Hepatocyte (in vitro differentiated cells): ENCODE measurements at regions not wholly inside any gene's neighbourhood (a gene's known extent, or its start where the extent isn't known, plus 50 kb on each side); places are given as distances from the start of the nearest gene placed in this dataset.

ENCODE experiments used
- DNase-seq: peaks from one replicate; pipeline ENCODE4 v3.0.0-alpha.2; 2016; ENCODE audit warnings: low spot score
- H2AFZ ChIP-seq: fragments of 200-600 bp; sonication (generic); 2 replicates; pipeline ENCODE4 v1.6.0; 2016; ENCODE audit warnings: antibody characterized with exemption, mild to moderate bottlenecking
- H3K27ac ChIP-seq: fragments of 200-600 bp; sonication (generic); 2 replicates; pipeline ENCODE4 v1.5.1; 2016; ENCODE audit warnings: mild to moderate bottlenecking
- H3K27me3 ChIP-seq: fragments of 200-600 bp; sonication (generic); 2 replicates; pipeline ENCODE4 v1.6.1; 2016
- H3K36me3 ChIP-seq: fragments of 200-600 bp; sonication (generic); replicated peaks from 2 replicates; pipeline ENCODE4 v1.5.1; 2016; ENCODE audit warnings: low read depth; ENCODE audit not compliant: insufficient read depth
- H3K4me1 ChIP-seq: fragments of 200-600 bp; sonication (generic); 2 replicates; pipeline ENCODE4 v1.5.1; 2016; ENCODE audit warnings: mild to moderate bottlenecking, moderate library complexity; ENCODE audit not compliant: insufficient read depth
- H3K4me2 ChIP-seq: fragments of 200-600 bp; sonication (generic); 2 replicates; pipeline ENCODE4 v1.6.0; 2016
- H3K4me3 ChIP-seq: fragments of 200-600 bp; sonication (generic); 2 replicates; pipeline ENCODE4 v1.5.1; 2016; ENCODE audit warnings: mild to moderate bottlenecking
- H3K79me2 ChIP-seq: fragments of 200-600 bp; sonication (generic); 2 replicates; pipeline ENCODE4 v1.6.0; 2017; ENCODE audit warnings: mild to moderate bottlenecking
- H3K9me2 ChIP-seq: fragments of 200-600 bp; sonication (generic); replicated peaks from 2 replicates; pipeline ENCODE4 v1.6.0; 2017; ENCODE audit warnings: mild to moderate bottlenecking; ENCODE audit not compliant: insufficient read depth
- H3K9me3 ChIP-seq: fragments of 200-600 bp; sonication (generic); 2 replicates; pipeline ENCODE4 v1.5.1; 2016; ENCODE audit warnings: low read depth, mild to moderate bottlenecking
- H4K20me1 ChIP-seq: fragments of 200-600 bp; sonication (generic); 2 replicates; pipeline ENCODE4 v1.6.0; 2016; ENCODE audit warnings: mild to moderate bottlenecking; ENCODE audit not compliant: insufficient read depth, poor library complexity, severe bottlenecking
- EZH2 ChIP-seq: fragments of 200-600 bp; sonication (generic); IDR thresholded peaks from 2 replicates; pipeline ENCODE4 v1.6.1; 2016; ENCODE audit warnings: antibody characterized with exemption, mild to moderate bottlenecking, borderline replicate concordance
- EZH2phosphoT487 ChIP-seq: fragments of 200-600 bp; sonication (generic); IDR thresholded peaks from one replicate; pipeline ENCODE4 v1.6.1; 2018; ENCODE audit warnings: antibody characterized with exemption, mild to moderate bottlenecking, low read depth, moderate library complexity; ENCODE audit not compliant: unreplicated experiment, severe bottlenecking
- WGBS: methylation state at CpG from one replicate; pipeline ENCODE4 v1.1.6; 2016; ENCODE audit warnings: low lambda C conversion rate; ENCODE audit errors: missing lambda C conversion rate; 5-methylcytosine and 5-hydroxymethylcytosine counted together
- TF ChIP-seq, protein P1 (sequence below): fragments of 200-600 bp; sonication (generic); IDR thresholded peaks from 2 replicates; pipeline ENCODE4 v1.5.1; 2016; ENCODE audit warnings: antibody characterized with exemption, mild to moderate bottlenecking; ENCODE audit not compliant: poor library complexity

- Histone ChIP-seq H3K79me2 (no peaks in the 10 kb centered on the region), H3K4me2 (no peak overlapping the region), H3K27ac (no peak overlapping the region), H4K20me1 (no peaks in the 10 kb centered on the region), H3K27me3 (no peaks in the 10 kb centered on the region), H3K9me2 (no peaks in the 10 kb centered on the region), H3K4me1 (no peaks in the 10 kb centered on the region), H3K4me3 (no peak overlapping the region), H2AFZ (no peak overlapping the region), H3K9me3 (no peaks in the 10 kb centered on the region), H3K36me3 (no peaks in the 10 kb centered on the region)
- no peak for DNase-seq
- TF ChIP-seq EZH2: no peak
- TF ChIP-seq EZH2phosphoT487: no peak
- TF ChIP-seq, protein P1, sequence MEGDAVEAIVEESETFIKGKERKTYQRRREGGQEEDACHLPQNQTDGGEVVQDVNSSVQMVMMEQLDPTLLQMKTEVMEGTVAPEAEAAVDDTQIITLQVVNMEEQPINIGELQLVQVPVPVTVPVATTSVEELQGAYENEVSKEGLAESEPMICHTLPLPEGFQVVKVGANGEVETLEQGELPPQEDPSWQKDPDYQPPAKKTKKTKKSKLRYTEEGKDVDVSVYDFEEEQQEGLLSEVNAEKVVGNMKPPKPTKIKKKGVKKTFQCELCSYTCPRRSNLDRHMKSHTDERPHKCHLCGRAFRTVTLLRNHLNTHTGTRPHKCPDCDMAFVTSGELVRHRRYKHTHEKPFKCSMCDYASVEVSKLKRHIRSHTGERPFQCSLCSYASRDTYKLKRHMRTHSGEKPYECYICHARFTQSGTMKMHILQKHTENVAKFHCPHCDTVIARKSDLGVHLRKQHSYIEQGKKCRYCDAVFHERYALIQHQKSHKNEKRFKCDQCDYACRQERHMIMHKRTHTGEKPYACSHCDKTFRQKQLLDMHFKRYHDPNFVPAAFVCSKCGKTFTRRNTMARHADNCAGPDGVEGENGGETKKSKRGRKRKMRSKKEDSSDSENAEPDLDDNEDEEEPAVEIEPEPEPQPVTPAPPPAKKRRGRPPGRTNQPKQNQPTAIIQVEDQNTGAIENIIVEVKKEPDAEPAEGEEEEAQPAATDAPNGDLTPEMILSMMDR: no peak
- 75% methylated on average over 28 of the region's 58 CpGs for WGBS
Measured at GRCh38 chr20:29296256-29297230, 1960.9 kb upstream of the DEFB115 start.

DNA sequence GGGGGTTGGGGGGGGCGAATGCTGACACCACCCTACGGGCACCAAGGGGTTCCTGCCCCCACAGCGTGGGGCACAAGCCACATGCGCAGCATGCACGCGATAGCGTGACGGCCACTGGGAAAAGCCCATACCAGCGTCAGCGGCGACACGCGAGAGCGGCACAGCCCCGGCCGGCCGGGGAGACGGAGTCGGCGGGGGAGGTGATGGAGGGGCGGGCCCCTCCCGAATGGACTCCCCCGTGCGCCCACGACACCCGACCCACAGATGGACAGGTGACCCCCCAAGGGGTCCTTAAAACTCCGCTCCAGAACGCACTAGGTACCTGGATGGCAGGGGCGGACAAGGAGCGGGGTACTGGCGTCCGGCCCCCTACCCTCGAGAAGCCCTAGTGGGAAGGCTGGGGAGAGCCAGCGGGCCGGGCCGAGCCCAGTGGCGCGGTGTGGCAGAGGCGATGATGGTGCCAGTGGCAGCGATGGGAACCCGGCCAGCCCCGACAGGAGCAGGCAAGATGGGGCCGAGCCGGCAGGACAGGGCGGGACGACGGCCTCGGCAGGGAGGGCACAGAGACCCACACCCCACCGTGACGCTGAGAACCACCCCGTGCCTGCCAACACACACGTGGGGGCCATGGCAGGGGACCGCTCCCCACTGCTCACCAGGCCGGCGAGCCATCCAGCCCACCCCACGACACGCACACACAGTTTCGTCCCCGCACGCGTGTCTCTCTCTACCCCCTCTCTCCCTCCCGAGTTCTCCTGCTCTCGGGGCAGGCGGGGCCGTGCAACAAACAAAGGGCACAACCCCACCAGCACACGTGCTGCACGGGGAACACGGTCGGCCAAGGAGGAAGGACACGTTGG lies 1959.8 kb upstream of the DEFB115 start:
- Histone ChIP-seq H3K9me3 (no peaks in the 10 kb centered on the region), H2AFZ (no peak overlapping the region), H3K27me3 (no peaks in the 10 kb centered on the region), H3K4me2 (no peak overlapping the region), H3K79me2 (no peaks in the 10 kb centered on the region), H4K20me1 (no peaks in the 10 kb centered on the region), H3K9me2 (no peaks in the 10 kb centered on the region), H3K36me3 (no peaks in the 10 kb centered on the region), H3K4me3 (no peak overlapping the region), H3K27ac (no peak overlapping the region), H3K4me1 (no peaks in the 10 kb centered on the region)
- TF ChIP-seq, protein P1: no peak
- TF ChIP-seq EZH2 (no peak), EZH2phosphoT487 (no peak)
- 81% methylated on average over 33 of the region's 70 CpGs for WGBS
- DNase-seq: no peak

GRCh38 chr20:29298271-29298590 lies 1959.2 kb upstream of the DEFB115 start:
- Histone ChIP-seq H3K9me2 (no peaks in the 10 kb centered on the region), H2AFZ (no peak overlapping the region), H3K4me2 (no peak overlapping the region), H4K20me1 (no peaks in the 10 kb centered on the region), H3K9me3 (no peaks in the 10 kb centered on the region), H3K27me3 (no peaks in the 10 kb centered on the region), H3K79me2 (no peaks in the 10 kb centered on the region), H3K27ac (no peak overlapping the region), H3K4me1 (no peaks in the 10 kb centered on the region), H3K4me3 (no peak overlapping the region), H3K36me3 (no peaks in the 10 kb centered on the region)
- WGBS: 74% methylated on average over 9 of the region's 12 CpGs
- no peak for DNase-seq
- no peak for TF ChIP-seq EZH2
- no peak for TF ChIP-seq EZH2phosphoT487
- TF ChIP-seq, protein P1: no peak
